Chondrocyte (in vitro differentiated cells): ENCODE measurements at regions not wholly inside any gene's neighbourhood (a gene's known extent, or its start where the extent isn't known, plus 50 kb on each side); places are given as distances from the start of the nearest gene placed in this dataset.

Source experiments
- DNase-seq: peaks from one replicate; pipeline ENCODE4 v3.0.0; 2021; ENCODE audit warnings: mixed read lengths, low spot score
- H3K27ac Mint-ChIP-seq: one replicate; pipeline ENCODE4 v1.8.0; 2021; ENCODE audit warnings: mild to moderate bottlenecking, moderate library complexity, mixed read lengths; ENCODE audit not compliant: unreplicated experiment
- H3K27me3 Mint-ChIP-seq: 2 replicates; pipeline ENCODE4 v1.8.0; 2021; ENCODE audit warnings: low read depth, mixed read lengths
- H3K36me3 Mint-ChIP-seq: 2 replicates; pipeline ENCODE4 v1.8.0; 2021; ENCODE audit warnings: low read depth, mixed read lengths
- H3K4me1 Mint-ChIP-seq: 2 replicates; pipeline ENCODE4 v1.8.0; 2021; ENCODE audit warnings: low read depth, mild to moderate bottlenecking, mixed read lengths
- H3K4me3 Mint-ChIP-seq: one replicate; pipeline ENCODE4 v1.8.0; 2021; ENCODE audit warnings: mild to moderate bottlenecking, moderate library complexity, mixed read lengths; ENCODE audit not compliant: unreplicated experiment
- H3K9me3 Mint-ChIP-seq: 2 replicates; pipeline ENCODE4 v1.8.0; 2021; ENCODE audit warnings: low read depth, mixed read lengths
- TF ChIP-seq, protein P1 (sequence below): fragments of 200-600 bp; sonication (generic); IDR thresholded peaks from 2 replicates; pipeline ENCODE4 v1.5.0; 2021; ENCODE audit warnings: antibody characterized with exemption, mild to moderate bottlenecking, moderate library complexity

- H3K4me1 Mint-ChIP-seq, result no peaks in the 10 kb centered on the region
- peaks cover 4% of the 10 kb centered on the region for H3K27me3 Mint-ChIP-seq
- TF ChIP-seq, protein P1, sequence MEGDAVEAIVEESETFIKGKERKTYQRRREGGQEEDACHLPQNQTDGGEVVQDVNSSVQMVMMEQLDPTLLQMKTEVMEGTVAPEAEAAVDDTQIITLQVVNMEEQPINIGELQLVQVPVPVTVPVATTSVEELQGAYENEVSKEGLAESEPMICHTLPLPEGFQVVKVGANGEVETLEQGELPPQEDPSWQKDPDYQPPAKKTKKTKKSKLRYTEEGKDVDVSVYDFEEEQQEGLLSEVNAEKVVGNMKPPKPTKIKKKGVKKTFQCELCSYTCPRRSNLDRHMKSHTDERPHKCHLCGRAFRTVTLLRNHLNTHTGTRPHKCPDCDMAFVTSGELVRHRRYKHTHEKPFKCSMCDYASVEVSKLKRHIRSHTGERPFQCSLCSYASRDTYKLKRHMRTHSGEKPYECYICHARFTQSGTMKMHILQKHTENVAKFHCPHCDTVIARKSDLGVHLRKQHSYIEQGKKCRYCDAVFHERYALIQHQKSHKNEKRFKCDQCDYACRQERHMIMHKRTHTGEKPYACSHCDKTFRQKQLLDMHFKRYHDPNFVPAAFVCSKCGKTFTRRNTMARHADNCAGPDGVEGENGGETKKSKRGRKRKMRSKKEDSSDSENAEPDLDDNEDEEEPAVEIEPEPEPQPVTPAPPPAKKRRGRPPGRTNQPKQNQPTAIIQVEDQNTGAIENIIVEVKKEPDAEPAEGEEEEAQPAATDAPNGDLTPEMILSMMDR, result no peak
- no peaks in the 10 kb centered on the region for H3K36me3 Mint-ChIP-seq
- H3K4me3 Mint-ChIP-seq, result no peak overlapping the region
- peaks cover 5% of the 10 kb centered on the region for H3K9me3 Mint-ChIP-seq
- no peak overlapping the region for H3K27ac Mint-ChIP-seq
- DNase-seq, result no peak
These were observed 204.2 kb downstream of the PTGER3 start for GRCh38 chr1:70843452-70843851.

- TF ChIP-seq, protein P1, result no peak
- no peak overlapping the region for H3K27ac Mint-ChIP-seq
- no peaks in the 10 kb centered on the region for H3K36me3 Mint-ChIP-seq
- H3K27me3 Mint-ChIP-seq, result peaks cover 2% of the 10 kb centered on the region
- no peak overlapping the region for H3K4me3 Mint-ChIP-seq
- no peaks in the 10 kb centered on the region for H3K4me1 Mint-ChIP-seq
- no peak for DNase-seq
- H3K9me3 Mint-ChIP-seq, result peaks cover 7% of the 10 kb centered on the region
These were observed 200.6 kb downstream of the PTGER3 start for GRCh38 chr1:70847013-70847412.

GRCh38 chr1:70855203-70855602 lies 192.4 kb downstream of the PTGER3 start:
- Mint-ChIP-seq H3K36me3 (no peaks in the 10 kb centered on the region), H3K27me3 (peaks cover 2% of the 10 kb centered on the region), H3K9me3 (peaks cover 2% of the 10 kb centered on the region), H3K27ac (no peak overlapping the region), H3K4me1 (no peaks in the 10 kb centered on the region), H3K4me3 (no peak overlapping the region)
- DNase-seq, result no peak
- TF ChIP-seq, protein P1, result no peak

- no peak for DNase-seq
- H3K9me3 Mint-ChIP-seq, result peaks cover 2% of the 10 kb centered on the region
- H3K27me3 Mint-ChIP-seq, result peaks cover 2% of the 10 kb centered on the region
- TF ChIP-seq, protein P1, result no peak
- no peaks in the 10 kb centered on the region for H3K36me3 Mint-ChIP-seq
- no peak overlapping the region for H3K27ac Mint-ChIP-seq
- no peak overlapping the region for H3K4me3 Mint-ChIP-seq
- no peaks in the 10 kb centered on the region for H3K4me1 Mint-ChIP-seq
These were observed 191.4 kb downstream of the PTGER3 start for GRCh38 chr1:70856201-70856600.

GRCh38 chr1:70863239-70863638 lies 184.4 kb downstream of the PTGER3 start:
- Mint-ChIP-seq H3K27ac (no peak overlapping the region), H3K9me3 (peaks cover 4% of the 10 kb centered on the region), H3K4me1 (no peaks in the 10 kb centered on the region), H3K36me3 (no peaks in the 10 kb centered on the region), H3K27me3 (peaks cover 3% of the 10 kb centered on the region), H3K4me3 (no peak overlapping the region)
- DNase-seq, result no peak
- TF ChIP-seq, protein P1, result no peak
